Fibroblast of villous mesenchyme (primary cell): ENCODE measurements at regions not wholly inside any gene's neighbourhood (a gene's known extent, or its start where the extent isn't known, plus 50 kb on each side); places are given as distances from the start of the nearest gene placed in this dataset.

ENCODE experiments used
- DNase-seq: peaks from one replicate; pipeline ENCODE4 v3.0.0-alpha.2; 2010; ENCODE audit warnings: low read depth
- H3K4me3 ChIP-seq: 2 replicates; pipeline ENCODE4 v1.5.1; 2011; ENCODE audit warnings: low read depth, mild to moderate bottlenecking, low read length
- CTCF ChIP-seq: IDR thresholded peaks from 2 replicates; pipeline ENCODE4 v1.5.1; 2012; ENCODE audit warnings: low read depth, mild to moderate bottlenecking, low read length; ENCODE audit not compliant: insufficient read depth

GRCh38 chr11:8779107-8779506 is 96.5 kb downstream of the RPL27A start:
- H3K4me3 ChIP-seq = no peak overlapping the region
- DNase-seq = no peak
- TF ChIP-seq CTCF = no peak

- no peak for DNase-seq
- H3K4me3 ChIP-seq = no peak overlapping the region
- no peak for TF ChIP-seq CTCF
These were observed 97.1 kb downstream of the RPL27A start for GRCh38 chr11:8779732-8780131.

GRCh38 chr11:8784954-8785353 is 102.4 kb downstream of the RPL27A start:
- H3K4me3 ChIP-seq = no peak overlapping the region
- DNase-seq = no peak
- no peak for TF ChIP-seq CTCF

- no peak for DNase-seq
- no peak overlapping the region for H3K4me3 ChIP-seq
- TF ChIP-seq CTCF = no peak
These were observed 102.9 kb downstream of the RPL27A start for GRCh38 chr11:8785457-8785856.

GRCh38 chr11:8785998-8786397 is 103.4 kb downstream of the RPL27A start:
- no peak for TF ChIP-seq CTCF
- no peak overlapping the region for H3K4me3 ChIP-seq
- no peak for DNase-seq

GRCh38 chr11:8786933-8787332 is 104.3 kb downstream of the RPL27A start:
- TF ChIP-seq CTCF = peak; percentile 39
- DNase-seq = peak; percentile 53
- no peak overlapping the region for H3K4me3 ChIP-seq

- H3K4me3 ChIP-seq = no peak overlapping the region
- DNase-seq = peak; percentile 92
- no peak for TF ChIP-seq CTCF
These were observed 104.8 kb downstream of the RPL27A start for GRCh38 chr11:8787372-8787771.
